DND-41 (cell line): ENCODE measurements at regions not wholly inside any gene's neighbourhood (a gene's known extent, or its start where the extent isn't known, plus 50 kb on each side); places are given as distances from the start of the nearest gene placed in this dataset.

Experiments
- ATAC-seq: fragments of 200-7000 bp; cut with Tn5 transposase; 3 replicates; pipeline ENCODE4 v1.9.1; 2021; ENCODE audit warnings: low read depth; ENCODE audit not compliant: insufficient read depth
- DNase-seq: peaks from one replicate; pipeline ENCODE4 v3.0.0-alpha.2; 2020
- H2AFZ ChIP-seq: 2 replicates; pipeline ENCODE4 v1.6.0; 2012; ENCODE audit warnings: low read depth, low read length
- H3K27ac ChIP-seq: 2 replicates; pipeline ENCODE4 v1.5.1; 2012; ENCODE audit warnings: low read length, inconsistent platforms
- H3K27me3 ChIP-seq: fragments of 200-600 bp; sonication (generic); 2 replicates; pipeline ENCODE4 v1.6.0; 2012; ENCODE audit warnings: low read length, mild to moderate bottlenecking, inconsistent platforms; ENCODE audit not compliant: insufficient read depth, poor library complexity
- H3K36me3 ChIP-seq: 2 replicates; pipeline ENCODE4 v1.5.1; 2012; ENCODE audit warnings: low read length, inconsistent platforms; ENCODE audit not compliant: insufficient read depth
- H3K4me1 ChIP-seq: 2 replicates; pipeline ENCODE4 v1.5.1; 2012; ENCODE audit warnings: mild to moderate bottlenecking, low read length; ENCODE audit not compliant: insufficient read depth
- H3K4me2 ChIP-seq: 2 replicates; pipeline ENCODE4 v1.6.0; 2012; ENCODE audit warnings: mild to moderate bottlenecking, moderate library complexity, low read length, inconsistent platforms; ENCODE audit not compliant: insufficient read depth
- H3K4me3 ChIP-seq, 2 experiments: fragments of 200-600 bp in 1 of 2; shearing (Covaris generic) in 1 of 2; 2 replicates each; pipeline ENCODE4 v1.5.1; 2012 to 2016; ENCODE audit warnings: inconsistent platforms in 2 of 2, low read length in 2 of 2, mild to moderate bottlenecking in 2 of 2, low read depth in 1 of 2, moderate library complexity in 1 of 2
- H3K79me2 ChIP-seq: 2 replicates; pipeline ENCODE4 v1.6.0; 2012; ENCODE audit warnings: low read length, inconsistent platforms; ENCODE audit not compliant: insufficient read depth
- H3K9ac ChIP-seq: 2 replicates; pipeline ENCODE4 v1.6.0; 2012; ENCODE audit warnings: low read depth, mild to moderate bottlenecking, inconsistent platforms, low read length, moderate library complexity
- H3K9me3 ChIP-seq: 2 replicates; pipeline ENCODE4 v1.5.1; 2012; ENCODE audit warnings: low read length, moderate library complexity, mild to moderate bottlenecking, inconsistent platforms; ENCODE audit not compliant: insufficient read depth, severe bottlenecking
- H4K20me1 ChIP-seq: 2 replicates; pipeline ENCODE4 v1.6.0; 2012; ENCODE audit warnings: low read length; ENCODE audit not compliant: insufficient read depth
- CTCF ChIP-seq: IDR thresholded peaks from 2 replicates; pipeline ENCODE4 v1.5.1; 2012; ENCODE audit warnings: borderline replicate concordance, low read length, moderate library complexity, mild to moderate bottlenecking; ENCODE audit not compliant: poor library complexity, severe bottlenecking; ENCODE audit errors: extremely low read depth
- EZH2 ChIP-seq: IDR thresholded peaks from 3 replicates; pipeline ENCODE4 v1.6.1; 2012; ENCODE audit warnings: borderline replicate concordance, low read depth, mild to moderate bottlenecking, moderate library complexity, low read length, inconsistent platforms; ENCODE audit not compliant: severe bottlenecking

GRCh38 chr10:44627591-44628354 is 242.9 kb upstream of the CXCL12 start:
- Histone ChIP-seq H3K4me2 (no peak overlapping the region), H3K9me3 (no peaks in the 10 kb centered on the region), H3K4me1 (no peaks in the 10 kb centered on the region), H3K79me2 (no peaks in the 10 kb centered on the region), H3K27ac (no peak overlapping the region), H2AFZ (no peak overlapping the region), H3K36me3 (no peaks in the 10 kb centered on the region), H3K9ac (no peak overlapping the region), H3K27me3 (no peaks in the 10 kb centered on the region), H4K20me1 (no peaks in the 10 kb centered on the region), H3K4me3 (no peak overlapping the region)
- DNase-seq: no peak
- no peak for ATAC-seq
- no peak for TF ChIP-seq EZH2
- TF ChIP-seq CTCF: no peak

- TF ChIP-seq CTCF: no peak
- TF ChIP-seq EZH2: no peak
- Histone ChIP-seq H3K27ac (no peak overlapping the region), H3K27me3 (no peaks in the 10 kb centered on the region), H3K9me3 (no peaks in the 10 kb centered on the region), H3K79me2 (no peaks in the 10 kb centered on the region), H3K36me3 (no peaks in the 10 kb centered on the region), H3K9ac (no peak overlapping the region), H3K4me1 (no peaks in the 10 kb centered on the region), H3K4me3 (no peak overlapping the region), H2AFZ (no peak overlapping the region), H3K4me2 (no peak overlapping the region), H4K20me1 (no peaks in the 10 kb centered on the region)
- ATAC-seq (no peak), DNase-seq (no peak)
Measured at GRCh38 chr10:44628921-44629320, 244.0 kb upstream of the CXCL12 start.

GRCh38 chr10:44635176-44635575 is 250.3 kb upstream of the CXCL12 start:
- H2AFZ ChIP-seq: no peak overlapping the region
- H3K4me3 ChIP-seq: no peak overlapping the region
- peaks cover 7% of the 10 kb centered on the region for H3K4me1 ChIP-seq
- H3K4me2 ChIP-seq: no peak overlapping the region
- no peaks in the 10 kb centered on the region for H3K79me2 ChIP-seq
- no peak for TF ChIP-seq CTCF
- no peak for TF ChIP-seq EZH2
- no peak overlapping the region for H3K27ac ChIP-seq
- no peak overlapping the region for H3K9ac ChIP-seq
- H4K20me1 ChIP-seq: no peaks in the 10 kb centered on the region
- ATAC-seq: no peak
- no peak for DNase-seq
- H3K36me3 ChIP-seq: no peaks in the 10 kb centered on the region
- H3K9me3 ChIP-seq: peaks cover 6% of the 10 kb centered on the region
- no peaks in the 10 kb centered on the region for H3K27me3 ChIP-seq
